A549 (cell line): ENCODE measurements at regions not wholly inside any gene's neighbourhood (a gene's known extent, or its start where the extent isn't known, plus 50 kb on each side); places are given as distances from the start of the nearest gene placed in this dataset.
A peak's percentile ranks its signal among the peaks of the same experiment; 100 is the strongest.

Experiments used
- ATAC-seq, 2 experiments: fragments of 200-7000 bp in 1 of 2; fragments of >200 bp in 1 of 2; cut with Nextera tagmentation in 1 of 2; cut with Tn5 transposase in 1 of 2; 3 replicates each; pipeline versions ENCODE4 v1.8.0 to v1.9.1; 2018 to 2020; ENCODE audit warnings: mild to moderate bottlenecking in 1 of 2, moderate library complexity in 1 of 2
- CTCF ChIA-PET: fragments of 300-600 bp; sonication (Branson Sonifier 250); formaldehyde crosslinking; extraction: SDS; loops from one replicate; lab custom pipeline; 2021; ENCODE audit warnings: antibody characterized with exemption, inconsistent platforms; lab: Yijun Ruan, JAX
- POLR2A ChIA-PET: fragments of 350-600 bp; formaldehyde crosslinking; extraction: SDS; loops from one replicate; lab custom pipeline; 2021; ENCODE audit warnings: antibody characterized with exemption, inconsistent platforms; lab: Yijun Ruan, JAX
- DNase-seq, 2 experiments: peaks; one replicate each; pipeline versions ENCODE4 v3.0.0 to v3.0.0-alpha.2; 2011 to 2016; ENCODE audit warnings: low read depth in 1 of 2, low spot score in 1 of 2
- FAIRE-seq: peaks from 2 replicates; lab custom pipeline; 2011; peaks lifted over from hg19 to GRCh38; lab: Jason Lieb, UNC
- H3K27ac ChIP-seq, 2 experiments: fragments of >200 bp; sonication (Bioruptor Twin); formaldehyde crosslinking; 3 replicates each; pipeline ENCODE4 v1.5.1; 2016 to 2017
- H3K4me1 ChIP-seq: fragments of >200 bp; sonication (Bioruptor Twin); formaldehyde crosslinking; 3 replicates; pipeline ENCODE4 v1.6.1; 2016
- H3K4me2 ChIP-seq: fragments of >200 bp; sonication (Bioruptor Twin); formaldehyde crosslinking; 3 replicates; pipeline ENCODE4 v1.6.1; 2016
- H3K4me3 ChIP-seq: fragments of >200 bp; sonication (Bioruptor Twin); formaldehyde crosslinking; 3 replicates; pipeline ENCODE4 v1.5.1; 2016
- H3K9me3 ChIP-seq: fragments of >200 bp; sonication (Bioruptor Twin); formaldehyde crosslinking; 3 replicates; pipeline ENCODE4 v1.6.1; 2016
- CEBPB ChIP-seq, 2 experiments: fragments of >200 bp in 1 of 2; sonication (Bioruptor Twin) in 1 of 2; formaldehyde crosslinking in 1 of 2; IDR thresholded peaks; 2 replicates each; pipeline ENCODE4 v1.6.1; 2012 to 2016
- CHD2 ChIP-seq: fragments of 150-350 bp; IDR thresholded peaks from 2 replicates; pipeline ENCODE4 v1.6.1; 2014; ENCODE audit warnings: low read length; ENCODE audit not compliant: partially characterized antibody
- CHD4 ChIP-seq: fragments of 200-600 bp; sonication (generic); IDR thresholded peaks from 2 replicates; pipeline ENCODE4 v1.6.1; 2016; ENCODE audit warnings: antibody characterized with exemption, mild to moderate bottlenecking, borderline replicate concordance
- EHF ChIP-seq: fragments of 250-450 bp; sonication (Bioruptor Pico); IDR thresholded peaks from 2 replicates; pipeline ENCODE4 v1.5.0; 2020; ENCODE audit warnings: mild to moderate bottlenecking
- FOSB ChIP-seq: fragments of 250-450 bp; sonication (Bioruptor Pico); IDR thresholded peaks from 2 replicates; pipeline ENCODE4 v1.5.0; 2020; ENCODE audit warnings: mild to moderate bottlenecking, moderate library complexity
- FOSL2 ChIP-seq, 2 experiments: fragments of 450-650 bp in 1 of 2; fragments of >200 bp in 1 of 2; sonication (Bioruptor Twin) in 1 of 2; formaldehyde crosslinking; IDR thresholded peaks; 2 replicates each; pipeline versions ENCODE4 v1.5.0 to v1.6.1; 2016 to 2020; ENCODE audit warnings: mild to moderate bottlenecking in 1 of 2, moderate library complexity in 1 of 2
- FOXS1 ChIP-seq: fragments of 250-450 bp; sonication (Bioruptor Pico); IDR thresholded peaks from 2 replicates; pipeline ENCODE4 v1.5.0; 2020; ENCODE audit warnings: mild to moderate bottlenecking, moderate library complexity
- GATA3 ChIP-seq: IDR thresholded peaks from 2 replicates; pipeline ENCODE4 v1.6.1; 2012; ENCODE audit warnings: borderline replicate concordance
- HDAC2 ChIP-seq: fragments of 200-600 bp; sonication (generic); IDR thresholded peaks from 2 replicates; pipeline ENCODE4 v1.6.1; 2016
- HOXA7 ChIP-seq: fragments of 250-450 bp; sonication (Bioruptor Pico); IDR thresholded peaks from 2 replicates; pipeline ENCODE4 v1.5.0; 2020; ENCODE audit warnings: mild to moderate bottlenecking, moderate library complexity
- JUN ChIP-seq, 2 experiments: fragments of >200 bp; sonication (Bioruptor Twin); formaldehyde crosslinking; IDR thresholded peaks; 2 replicates in 1 of 2; 3 replicates in 1 of 2; pipeline ENCODE4 v1.6.1; 2016 to 2017
- JUNB ChIP-seq: fragments of >200 bp; sonication (Bioruptor Twin); formaldehyde crosslinking; IDR thresholded peaks from 2 replicates; pipeline ENCODE4 v1.6.1; 2016
- MAZ ChIP-seq: fragments of 150-350 bp; IDR thresholded peaks from 2 replicates; pipeline ENCODE4 v1.6.1; 2014; ENCODE audit warnings: antibody characterized with exemption, low read depth, low read length, borderline replicate concordance
- NR3C1 ChIP-seq: fragments of >200 bp; sonication (Bioruptor Twin); formaldehyde crosslinking; IDR thresholded peaks from 3 replicates; pipeline ENCODE4 v1.6.1; 2017
- RAD21 ChIP-seq, 2 experiments: fragments of >200 bp in 1 of 2; sonication (Bioruptor Twin) in 1 of 2; formaldehyde crosslinking in 1 of 2; IDR thresholded peaks in 1 of 2; conservative IDR thresholded peaks in 1 of 2; 2 replicates in 1 of 2; 3 replicates in 1 of 2; pipeline ENCODE4 v1.6.1; 2012 to 2018; ENCODE audit warnings: inconsistent platforms in 1 of 2
- RNF2 ChIP-seq: fragments of 200-600 bp; sonication (generic); IDR thresholded peaks from 2 replicates; pipeline ENCODE4 v1.6.1; 2016; ENCODE audit warnings: low read depth, mild to moderate bottlenecking, antibody characterized with exemption, moderate library complexity, borderline replicate concordance
- SMC3 ChIP-seq: fragments of >200 bp; sonication (Bioruptor Twin); formaldehyde crosslinking; IDR thresholded peaks from 3 replicates; pipeline ENCODE4 v1.6.1; 2018; ENCODE audit warnings: inconsistent platforms
- ZNF302 ChIP-seq: fragments of 250-450 bp; sonication (Bioruptor Pico); IDR thresholded peaks from 2 replicates; pipeline ENCODE4 v1.9.0; 2021; ENCODE audit warnings: inconsistent platforms, mild to moderate bottlenecking, moderate library complexity
- WGBS: methylation state at CpG from one replicate; pipeline ENCODE4 v1.1.6; 2017; ENCODE audit errors: missing lambda C conversion rate; 5-methylcytosine and 5-hydroxymethylcytosine counted together
- TF ChIP-seq, protein P1 (sequence below): IDR thresholded peaks from 2 replicates; pipeline ENCODE4 v1.6.1; 2012; ENCODE audit warnings: low read depth, borderline replicate concordance
- TF ChIP-seq, protein P2 (sequence below): IDR thresholded peaks from 2 replicates; pipeline ENCODE4 v1.6.1; 2012
- TF ChIP-seq, protein P3 (sequence below): fragments of 250-450 bp; sonication (Bioruptor Pico); IDR thresholded peaks from 2 replicates; pipeline ENCODE4 v1.5.0; 2021; ENCODE audit warnings: mild to moderate bottlenecking, moderate library complexity, borderline replicate concordance
- TF ChIP-seq, protein P4 (sequence below): fragments of >200 bp; sonication (Bioruptor Twin); formaldehyde crosslinking; IDR thresholded peaks from 3 replicates; pipeline ENCODE4 v1.5.1; 2016
- TF ChIP-seq, protein P5 (sequence below): fragments of 250-450 bp; sonication (Bioruptor Pico); IDR thresholded peaks from 2 replicates; pipeline ENCODE4 v1.5.0; 2020; ENCODE audit warnings: low read depth, mild to moderate bottlenecking, moderate library complexity
- TF ChIP-seq, protein P6 (sequence below): IDR thresholded peaks from 2 replicates; pipeline ENCODE4 v1.6.1; 2012

DNA sequence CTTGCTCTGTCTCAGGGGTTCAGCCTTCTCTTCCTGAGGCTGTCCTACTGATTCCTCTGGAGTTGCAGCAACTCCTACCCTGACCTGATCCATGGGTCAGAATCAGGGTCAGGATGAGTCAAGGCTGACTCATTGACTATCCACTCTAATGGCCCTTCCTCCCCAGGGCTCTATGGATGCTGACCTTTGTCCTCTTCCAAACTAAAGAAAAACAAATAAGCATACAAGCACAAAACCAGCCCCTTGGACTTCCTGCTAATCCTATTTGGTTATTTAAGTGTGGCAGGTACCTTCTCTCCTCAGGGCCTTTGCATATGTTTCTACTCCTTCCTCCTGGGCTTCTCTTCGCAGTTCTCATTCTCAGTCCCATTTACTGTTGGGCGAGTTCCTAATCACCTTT lies 204.5 kb upstream of the NAV2 start:
- WGBS: 59% methylated on average over 2 of the region's 2 CpGs
- POLR2A ChIA-PET: no interaction called here
- FAIRE-seq: no peak
- peaks cover 24% of the 10 kb centered on the region for H3K4me1 ChIP-seq
- H3K27ac ChIP-seq: peak overlapping the region; percentile 27 to 65; a peak in 5 of 6 replicates
- H3K4me3 ChIP-seq: no peak overlapping the region
- DNase-seq: peak; percentile 67 to 74
- CTCF ChIA-PET: no interaction called here
- peak overlapping the region; percentile 53 for H3K4me2 ChIP-seq
- peak; percentile 50; the same call in 1 of the 2 replicates for TF ChIP-seq GATA3
- TF ChIP-seq FOSB: no peak
- TF ChIP-seq JUNB: peak; percentile 83
- peak in 1 of 2 experiments; percentile 48; a peak in 2 of 5 replicates for TF ChIP-seq JUN (IDR thresholded peaks at IDR 0.05)
- peak in 1 of 2 experiments; percentile 71; a peak in 2 of 4 replicates for TF ChIP-seq CEBPB (IDR thresholded peaks at IDR 0.05)
- TF ChIP-seq, protein P1, sequence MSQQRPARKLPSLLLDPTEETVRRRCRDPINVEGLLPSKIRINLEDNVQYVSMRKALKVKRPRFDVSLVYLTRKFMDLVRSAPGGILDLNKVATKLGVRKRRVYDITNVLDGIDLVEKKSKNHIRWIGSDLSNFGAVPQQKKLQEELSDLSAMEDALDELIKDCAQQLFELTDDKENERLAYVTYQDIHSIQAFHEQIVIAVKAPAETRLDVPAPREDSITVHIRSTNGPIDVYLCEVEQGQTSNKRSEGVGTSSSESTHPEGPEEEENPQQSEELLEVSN: no peak
- TF ChIP-seq FOSL2 (IDR thresholded peaks at IDR 0.05): peak; percentile 89
- peak; percentile 84 for TF ChIP-seq FOSL2 (CRISPR knock-in tag; IDR thresholded peaks at IDR 0.05)
- TF ChIP-seq, protein P2, sequence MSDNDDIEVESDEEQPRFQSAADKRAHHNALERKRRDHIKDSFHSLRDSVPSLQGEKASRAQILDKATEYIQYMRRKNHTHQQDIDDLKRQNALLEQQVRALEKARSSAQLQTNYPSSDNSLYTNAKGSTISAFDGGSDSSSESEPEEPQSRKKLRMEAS: peak; percentile 45; the same call in 1 of the 2 replicates
- peak; percentile 88 to 96; a peak in 5 of 6 replicates for ATAC-seq
- H3K9me3 ChIP-seq: no peaks in the 10 kb centered on the region

DNA sequence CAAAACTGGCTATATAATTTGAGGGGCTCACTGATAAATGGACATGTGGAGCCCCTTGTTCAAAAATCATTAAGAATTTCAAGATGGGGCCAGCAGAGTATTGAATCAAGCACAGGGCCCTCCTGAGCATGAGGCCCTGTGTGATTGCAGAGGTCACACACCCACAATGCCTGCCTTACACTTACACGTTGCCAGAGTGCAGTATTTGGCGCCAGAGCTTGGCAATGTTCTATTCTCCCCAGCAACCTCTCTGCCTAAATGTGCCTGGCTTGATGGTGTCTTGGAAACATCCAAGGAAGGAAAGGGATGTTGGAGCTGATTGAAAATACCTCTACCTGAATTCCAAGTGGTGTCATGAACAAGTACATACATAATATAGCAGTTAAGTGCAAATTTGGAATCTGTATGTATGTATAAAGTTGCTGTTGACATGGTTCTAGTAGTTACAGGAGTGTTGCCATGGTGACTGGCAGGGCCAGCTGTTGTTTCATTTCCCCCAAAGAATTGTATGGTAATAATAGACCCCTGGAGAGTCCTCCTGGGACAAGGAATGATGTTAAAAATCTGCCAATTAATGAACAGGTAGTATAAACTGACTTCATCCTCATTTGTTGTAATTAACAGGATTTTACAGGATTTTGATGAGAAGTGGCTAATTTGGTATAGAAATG lies 205.7 kb upstream of the NAV2 start:
- no peak overlapping the region for H3K4me2 ChIP-seq
- FAIRE-seq: no peak
- no peaks in the 10 kb centered on the region for H3K9me3 ChIP-seq
- 94% methylated on average over 2 of the region's 2 CpGs for WGBS
- TF ChIP-seq HDAC2 (no peak), MAZ (no peak), RNF2 (no peak), CHD2 (no peak), CEBPB (IDR thresholded peaks at IDR 0.05) (no peak), ZNF302 (no peak), NR3C1 (no peak), SMC3 (no peak), RAD21 (conservative IDR thresholded peaks at IDR 0.05 in 1 of 2, IDR thresholded peaks at IDR 0.05 in 1 of 2) (no peak), HOXA7 (no peak), EHF (CRISPR knock-in tag) (no peak), JUN (IDR thresholded peaks at IDR 0.05) (no peak), FOXS1 (CRISPR knock-in tag) (no peak), CHD4 (no peak), FOSL2 (IDR thresholded peaks at IDR 0.05) (no peak), FOSL2 (CRISPR knock-in tag; IDR thresholded peaks at IDR 0.05) (no peak)
- TF ChIP-seq, protein P3, sequence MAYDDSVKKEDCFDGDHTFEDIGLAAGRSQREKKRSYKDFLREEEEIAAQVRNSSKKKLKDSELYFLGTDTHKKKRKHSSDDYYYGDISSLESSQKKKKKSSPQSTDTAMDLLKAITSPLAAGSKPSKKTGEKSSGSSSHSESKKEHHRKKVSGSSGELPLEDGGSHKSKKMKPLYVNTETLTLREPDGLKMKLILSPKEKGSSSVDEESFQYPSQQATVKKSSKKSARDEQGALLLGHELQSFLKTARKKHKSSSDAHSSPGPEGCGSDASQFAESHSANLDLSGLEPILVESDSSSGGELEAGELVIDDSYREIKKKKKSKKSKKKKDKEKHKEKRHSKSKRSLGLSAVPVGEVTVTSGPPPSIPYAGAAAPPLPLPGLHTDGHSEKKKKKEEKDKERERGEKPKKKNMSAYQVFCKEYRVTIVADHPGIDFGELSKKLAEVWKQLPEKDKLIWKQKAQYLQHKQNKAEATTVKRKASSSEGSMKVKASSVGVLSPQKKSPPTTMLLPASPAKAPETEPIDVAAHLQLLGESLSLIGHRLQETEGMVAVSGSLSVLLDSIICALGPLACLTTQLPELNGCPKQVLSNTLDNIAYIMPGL: no peak
- TF ChIP-seq, protein P4, sequence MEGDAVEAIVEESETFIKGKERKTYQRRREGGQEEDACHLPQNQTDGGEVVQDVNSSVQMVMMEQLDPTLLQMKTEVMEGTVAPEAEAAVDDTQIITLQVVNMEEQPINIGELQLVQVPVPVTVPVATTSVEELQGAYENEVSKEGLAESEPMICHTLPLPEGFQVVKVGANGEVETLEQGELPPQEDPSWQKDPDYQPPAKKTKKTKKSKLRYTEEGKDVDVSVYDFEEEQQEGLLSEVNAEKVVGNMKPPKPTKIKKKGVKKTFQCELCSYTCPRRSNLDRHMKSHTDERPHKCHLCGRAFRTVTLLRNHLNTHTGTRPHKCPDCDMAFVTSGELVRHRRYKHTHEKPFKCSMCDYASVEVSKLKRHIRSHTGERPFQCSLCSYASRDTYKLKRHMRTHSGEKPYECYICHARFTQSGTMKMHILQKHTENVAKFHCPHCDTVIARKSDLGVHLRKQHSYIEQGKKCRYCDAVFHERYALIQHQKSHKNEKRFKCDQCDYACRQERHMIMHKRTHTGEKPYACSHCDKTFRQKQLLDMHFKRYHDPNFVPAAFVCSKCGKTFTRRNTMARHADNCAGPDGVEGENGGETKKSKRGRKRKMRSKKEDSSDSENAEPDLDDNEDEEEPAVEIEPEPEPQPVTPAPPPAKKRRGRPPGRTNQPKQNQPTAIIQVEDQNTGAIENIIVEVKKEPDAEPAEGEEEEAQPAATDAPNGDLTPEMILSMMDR: no peak
- TF ChIP-seq, protein P5, sequence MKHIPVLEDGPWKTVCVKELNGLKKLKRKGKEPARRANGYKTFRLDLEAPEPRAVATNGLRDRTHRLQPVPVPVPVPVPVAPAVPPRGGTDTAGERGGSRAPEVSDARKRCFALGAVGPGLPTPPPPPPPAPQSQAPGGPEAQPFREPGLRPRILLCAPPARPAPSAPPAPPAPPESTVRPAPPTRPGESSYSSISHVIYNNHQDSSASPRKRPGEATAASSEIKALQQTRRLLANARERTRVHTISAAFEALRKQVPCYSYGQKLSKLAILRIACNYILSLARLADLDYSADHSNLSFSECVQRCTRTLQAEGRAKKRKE (CRISPR knock-in tag): no peak
- TF ChIP-seq, protein P6, sequence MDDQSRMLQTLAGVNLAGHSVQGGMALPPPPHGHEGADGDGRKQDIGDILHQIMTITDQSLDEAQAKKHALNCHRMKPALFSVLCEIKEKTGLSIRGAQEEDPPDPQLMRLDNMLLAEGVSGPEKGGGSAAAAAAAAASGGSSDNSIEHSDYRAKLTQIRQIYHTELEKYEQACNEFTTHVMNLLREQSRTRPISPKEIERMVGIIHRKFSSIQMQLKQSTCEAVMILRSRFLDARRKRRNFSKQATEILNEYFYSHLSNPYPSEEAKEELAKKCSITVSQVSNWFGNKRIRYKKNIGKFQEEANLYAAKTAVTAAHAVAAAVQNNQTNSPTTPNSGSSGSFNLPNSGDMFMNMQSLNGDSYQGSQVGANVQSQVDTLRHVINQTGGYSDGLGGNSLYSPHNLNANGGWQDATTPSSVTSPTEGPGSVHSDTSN: no peak
- no peak for DNase-seq
- no peak overlapping the region for H3K4me3 ChIP-seq
- H3K27ac ChIP-seq: peak overlapping the region in 1 of 2 experiments; percentile 8; a peak in 1 of 6 replicates
- POLR2A ChIA-PET: no interaction called here
- ATAC-seq: no peak
- CTCF ChIA-PET: interaction anchor here (0.9 to 1.4 kb wide), 5 partner anchors 12 to 247 kb away, joined by 3 to 5 read pairs (median 3); no protein-coding TSS in a partner anchor
- H3K4me1 ChIP-seq: peaks cover 24% of the 10 kb centered on the region
